Stimulated activated CD8-positive, alpha-beta memory T cell treated with anti-CD3 and anti-CD28 coated beads, Interleukin-4, amount 100 ng/mL, for 48 hours (primary cell): ENCODE measurements at regions not wholly inside any gene's neighbourhood (a gene's known extent, or its start where the extent isn't known, plus 50 kb on each side); places are given as distances from the start of the nearest gene placed in this dataset.

Experiments
- DNase-seq: peaks from one replicate; pipeline ENCODE4 v3.0.0-alpha.2; 2020

DNA sequence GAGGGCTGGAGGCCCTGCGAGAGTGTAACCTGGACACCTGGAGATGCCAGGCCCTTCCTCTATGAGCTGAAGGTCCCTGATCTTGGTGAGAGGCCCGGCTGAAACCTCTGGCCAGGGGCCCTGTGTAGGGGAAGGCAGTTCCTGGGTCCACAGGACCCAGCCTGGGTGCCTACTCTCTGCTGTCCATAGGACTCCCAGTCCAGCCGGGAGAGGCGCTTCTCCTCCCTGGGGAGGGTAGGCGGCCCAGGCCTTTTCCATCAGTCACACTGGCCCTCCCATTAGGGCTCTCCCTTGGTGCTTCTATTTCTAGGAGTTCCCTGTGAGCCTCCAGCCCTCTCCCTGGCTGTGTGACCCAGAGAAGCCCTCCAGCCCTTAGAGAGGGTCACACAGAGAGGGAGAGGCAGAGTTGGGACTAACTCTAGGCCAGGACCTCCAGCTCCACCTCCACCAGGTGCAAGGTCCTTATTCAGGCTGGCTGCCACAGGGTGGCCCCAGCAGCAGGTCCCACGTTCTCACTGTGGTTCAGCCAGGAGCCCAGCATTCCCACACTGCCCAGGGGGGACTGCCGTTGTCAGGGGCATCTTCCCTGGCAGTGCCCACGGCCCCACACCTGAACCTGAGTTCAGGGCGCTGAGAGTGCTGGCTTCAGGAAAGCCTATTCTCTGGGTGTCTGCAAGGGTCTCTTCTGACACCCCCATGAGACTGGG lies 146.8 kb downstream of the SMAD6 start:
- DNase-seq, result no peak

DNA sequence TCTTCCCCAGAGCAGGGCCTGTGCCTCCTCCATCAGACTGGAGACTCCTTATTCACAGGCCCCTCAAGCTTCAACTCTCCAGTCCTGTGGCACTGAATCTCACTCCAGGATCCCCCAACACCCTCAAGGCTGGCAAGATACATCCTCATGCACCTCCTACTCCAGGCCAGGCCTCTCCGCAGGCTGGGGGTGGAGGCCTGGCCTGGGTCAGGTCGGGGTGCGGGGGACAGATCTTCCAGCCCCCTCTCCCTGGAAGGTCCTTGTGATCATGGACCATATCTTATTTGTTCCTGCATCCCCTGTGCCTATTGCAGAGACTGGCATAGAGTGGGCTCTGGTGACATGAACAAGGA lies 147.3 kb downstream of the SMAD6 start:
- DNase-seq, result no peak

- no peak for DNase-seq
Observed at GRCh38 chr15:66849746-66850077, 147.7 kb downstream of the SMAD6 start.

DNA sequence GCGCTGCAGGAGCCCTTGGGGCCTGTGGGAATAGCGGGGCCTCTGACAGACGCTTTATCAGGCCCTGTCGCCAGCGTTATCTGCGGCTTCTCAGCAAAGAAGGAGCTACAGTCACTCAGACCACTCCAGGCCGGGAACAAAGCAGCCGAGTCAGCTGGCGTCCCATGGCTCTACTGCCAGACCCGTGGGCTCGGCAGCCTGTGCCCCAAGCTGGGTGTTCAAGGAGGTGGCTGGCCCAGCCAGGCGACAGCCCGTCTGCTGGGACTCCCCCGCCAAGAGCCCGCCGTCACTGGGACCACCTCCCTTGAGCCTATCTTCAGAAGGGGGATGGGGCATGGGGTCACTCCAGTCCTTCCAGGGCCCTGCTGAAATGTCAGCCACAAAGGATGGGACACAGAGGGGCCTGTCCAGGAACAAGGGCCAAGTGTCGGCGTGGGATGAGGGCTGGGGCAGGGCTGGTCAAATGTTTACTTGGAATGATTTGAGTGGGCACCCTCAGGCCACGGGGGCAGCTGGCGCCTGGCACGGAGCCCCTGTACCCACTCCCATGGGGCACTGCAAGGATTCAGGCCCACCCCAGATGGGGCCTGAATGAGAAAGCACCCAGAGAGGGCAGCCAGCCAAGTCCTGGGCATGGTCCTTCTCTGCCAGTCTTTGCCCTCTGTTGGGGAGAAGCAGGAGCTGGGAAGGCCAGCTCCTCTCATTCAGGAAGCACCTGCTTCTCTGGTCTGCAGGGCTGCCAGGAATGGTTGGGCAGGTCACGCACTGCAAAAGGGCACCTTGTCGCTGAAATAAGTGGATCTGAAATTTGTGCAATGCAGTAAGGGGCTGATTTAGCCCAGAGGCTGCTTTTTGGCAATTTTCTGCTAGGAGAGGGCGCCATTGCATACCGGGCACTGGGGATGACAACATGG lies 148.3 kb downstream of the SMAD6 start:
- DNase-seq, result no peak

DNA sequence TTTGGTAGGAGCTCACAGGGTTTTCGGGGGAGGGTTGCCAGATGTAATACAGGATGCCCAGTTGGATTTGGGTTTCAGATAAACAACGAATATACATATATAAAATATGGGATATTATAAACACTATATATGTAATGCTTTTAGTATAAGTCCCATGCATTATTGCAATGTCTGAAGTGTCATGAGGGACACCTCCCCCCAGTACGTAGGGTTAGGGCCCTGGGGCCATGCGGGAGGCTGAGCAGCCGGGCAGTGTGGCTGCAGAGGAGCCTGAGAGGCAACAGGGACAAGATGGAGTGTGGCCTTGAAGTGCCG lies 148.9 kb downstream of the SMAD6 start:
- DNase-seq, result no peak

GRCh38 chr15:66851311-66852063 lies 149.5 kb downstream of the SMAD6 start:
- DNase-seq, result peak; percentile 86

DNA sequence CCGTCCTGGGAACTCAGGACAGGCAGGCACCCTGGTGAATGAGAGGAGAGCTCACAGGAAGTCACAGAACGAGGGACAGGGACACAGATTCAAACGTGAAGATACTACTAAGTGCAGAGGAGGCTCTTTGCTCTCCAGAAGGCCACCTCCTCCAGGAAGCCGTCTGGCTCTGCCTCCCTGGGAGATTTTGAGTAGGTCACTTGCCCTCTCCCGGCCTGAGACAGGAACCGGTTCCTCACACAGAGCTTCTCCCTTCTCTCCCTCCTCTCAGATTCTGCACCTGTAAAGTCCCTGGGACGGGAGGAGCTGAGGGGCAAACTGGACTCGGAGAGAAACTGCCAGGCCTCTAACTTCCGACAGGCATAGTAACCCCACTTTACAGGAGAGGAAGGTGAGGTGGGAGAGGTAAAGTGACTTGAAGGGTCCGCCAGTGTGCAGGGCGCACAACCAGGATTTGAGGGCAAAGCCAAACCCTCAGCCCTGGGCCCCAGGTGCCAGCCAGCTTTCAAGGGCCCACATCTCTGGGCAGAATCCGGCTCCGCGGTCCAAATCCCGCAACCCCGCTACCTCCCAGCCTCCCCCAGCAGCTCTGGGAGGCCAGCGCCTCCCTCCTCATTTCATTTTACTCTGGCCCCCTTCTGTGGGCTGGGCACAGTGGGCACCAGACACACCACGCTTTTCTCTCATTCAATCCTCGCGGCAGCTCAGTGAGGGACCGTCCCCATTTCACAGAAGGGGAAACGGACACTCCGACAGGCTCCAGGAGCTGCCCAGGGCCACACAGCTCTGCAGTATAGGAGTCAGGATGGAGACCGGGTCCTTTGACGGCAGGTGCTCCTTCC lies 150.2 kb downstream of the SMAD6 start:
- no peak for DNase-seq

DNA sequence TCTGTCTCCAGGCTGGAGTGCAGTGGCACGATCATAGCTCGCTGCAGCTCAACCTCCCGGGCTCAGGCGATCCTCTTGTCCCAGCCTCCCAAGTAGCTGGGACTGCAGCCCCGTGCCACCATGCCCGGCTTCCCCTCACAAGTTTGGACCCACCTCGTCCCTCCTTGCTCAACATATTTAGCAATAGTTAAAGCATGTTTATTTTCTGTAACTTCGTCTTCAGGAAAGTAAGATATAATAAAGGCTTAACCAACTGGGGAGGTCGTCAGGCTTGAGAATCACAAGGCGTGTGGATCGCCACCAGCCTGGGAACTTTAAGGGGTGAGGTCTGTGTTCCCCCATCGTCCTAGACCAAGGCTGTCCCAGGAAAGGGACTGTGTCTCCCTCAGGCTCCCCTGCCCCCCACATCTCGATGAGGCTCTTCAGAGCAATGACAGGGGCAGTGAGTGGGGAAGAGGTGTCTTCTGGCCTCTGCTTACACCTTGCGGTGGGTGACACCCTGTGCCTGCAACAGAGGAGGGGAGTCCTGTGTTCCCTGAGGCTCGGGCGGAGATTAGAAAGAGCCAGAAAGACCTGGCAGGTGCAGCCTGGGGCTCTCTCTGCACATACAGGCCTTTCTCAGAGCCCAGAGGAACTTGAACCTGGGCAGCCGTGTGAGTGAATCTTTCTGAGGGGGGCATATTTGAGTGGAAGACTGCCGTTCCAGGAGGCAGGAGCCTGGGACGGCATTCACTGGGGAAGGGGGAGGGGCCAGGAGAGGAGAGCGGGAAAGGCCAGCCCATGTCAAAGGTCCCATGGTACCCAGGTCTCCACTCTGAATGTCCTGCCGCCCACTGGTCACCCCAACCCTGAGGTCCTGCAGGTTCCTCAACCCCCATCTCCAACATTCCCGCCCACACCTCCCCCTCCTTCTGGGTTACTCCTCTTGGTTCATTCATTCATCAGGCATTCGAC lies 152.3 kb downstream of the SMAD6 start:
- DNase-seq, result no peak

GRCh38 chr15:66855041-66855440 lies 153.0 kb downstream of the SMAD6 start:
- no peak for DNase-seq

GRCh38 chr15:66857694-66858093 lies 155.7 kb downstream of the SMAD6 start:
- DNase-seq, result no peak

DNA sequence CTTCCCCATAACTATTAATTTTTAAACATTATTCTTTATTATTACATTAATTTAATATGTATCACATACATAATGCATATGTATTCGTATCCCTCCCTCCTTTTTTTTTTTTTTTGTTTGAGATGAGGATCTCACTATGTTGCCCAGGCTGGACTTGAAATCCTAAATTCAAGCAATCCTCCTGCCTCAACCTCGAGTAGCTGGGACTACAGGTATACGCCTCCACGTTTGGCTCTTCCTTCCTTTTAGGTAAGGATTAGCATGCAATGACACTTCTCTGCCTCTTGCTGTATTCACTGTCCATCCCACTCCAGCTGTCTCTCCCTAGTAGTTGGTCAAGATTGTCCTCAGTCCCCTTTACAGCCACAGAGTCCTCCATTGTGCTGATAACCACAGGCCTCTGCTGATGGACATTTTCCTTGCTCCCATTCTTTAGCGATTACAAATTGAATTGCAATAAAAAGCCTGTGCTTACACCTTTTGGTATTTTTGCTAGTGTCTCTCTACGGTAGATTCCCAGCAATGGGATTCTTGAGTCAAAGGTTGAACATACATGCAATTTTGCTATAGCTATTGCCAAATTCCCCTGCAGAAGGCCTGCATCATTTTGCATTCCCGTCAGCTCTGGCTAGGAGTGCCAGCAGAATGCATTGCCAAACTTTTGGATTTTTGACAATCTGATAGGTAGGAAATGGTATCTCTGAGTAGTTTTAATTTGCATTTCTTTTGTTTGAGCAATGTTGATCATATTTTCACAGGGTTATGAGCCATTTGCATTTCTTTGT lies 156.6 kb downstream of the SMAD6 start:
- no peak for DNase-seq

DNA sequence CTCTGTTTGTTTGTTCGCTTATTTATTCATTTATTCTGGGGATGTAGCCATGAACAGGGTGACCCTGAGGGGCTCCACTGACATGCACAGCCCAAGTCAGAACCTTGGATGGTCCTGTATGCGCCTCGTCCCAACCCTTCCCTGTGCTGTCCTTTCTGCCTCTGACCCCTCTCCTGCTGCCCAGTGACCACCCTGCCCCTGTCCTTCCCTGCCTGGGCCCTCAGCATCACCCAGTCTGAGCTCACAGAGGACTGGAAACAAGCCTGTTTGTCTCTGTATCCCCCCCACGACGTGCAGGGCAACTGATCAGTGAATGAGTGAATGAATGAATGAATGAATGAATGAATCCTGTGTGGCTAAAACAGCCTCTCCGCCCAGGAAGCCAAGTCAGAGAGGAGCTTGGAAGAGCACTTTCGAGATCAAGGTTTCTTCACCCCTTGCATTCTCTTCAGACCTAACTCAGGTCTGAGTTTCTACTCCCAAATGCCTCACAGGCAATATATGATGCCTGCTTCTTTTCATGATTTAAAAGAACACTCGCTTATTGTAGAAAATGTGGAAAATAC lies 157.7 kb downstream of the SMAD6 start:
- DNase-seq, result no peak

DNA sequence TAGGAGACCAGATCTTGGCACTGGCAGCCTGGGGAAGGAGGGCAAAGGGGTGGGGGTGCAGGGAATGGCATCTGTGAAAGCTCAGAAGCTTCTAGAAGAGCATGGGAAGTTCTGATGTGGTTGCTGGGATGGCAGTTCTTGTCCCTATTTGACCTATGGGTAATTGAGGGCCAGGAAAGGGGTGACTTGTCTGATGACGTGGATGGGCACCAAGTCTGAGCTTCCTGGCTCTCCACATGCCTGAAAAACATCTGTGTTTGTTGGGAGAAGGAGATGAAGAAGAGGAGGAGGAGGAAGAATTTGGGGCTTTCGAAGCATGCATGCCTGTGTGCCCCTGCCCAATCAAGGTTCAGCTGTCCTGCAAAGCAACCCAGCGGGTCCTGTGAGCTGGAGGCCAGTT lies 158.8 kb downstream of the SMAD6 start:
- DNase-seq, result no peak

DNA sequence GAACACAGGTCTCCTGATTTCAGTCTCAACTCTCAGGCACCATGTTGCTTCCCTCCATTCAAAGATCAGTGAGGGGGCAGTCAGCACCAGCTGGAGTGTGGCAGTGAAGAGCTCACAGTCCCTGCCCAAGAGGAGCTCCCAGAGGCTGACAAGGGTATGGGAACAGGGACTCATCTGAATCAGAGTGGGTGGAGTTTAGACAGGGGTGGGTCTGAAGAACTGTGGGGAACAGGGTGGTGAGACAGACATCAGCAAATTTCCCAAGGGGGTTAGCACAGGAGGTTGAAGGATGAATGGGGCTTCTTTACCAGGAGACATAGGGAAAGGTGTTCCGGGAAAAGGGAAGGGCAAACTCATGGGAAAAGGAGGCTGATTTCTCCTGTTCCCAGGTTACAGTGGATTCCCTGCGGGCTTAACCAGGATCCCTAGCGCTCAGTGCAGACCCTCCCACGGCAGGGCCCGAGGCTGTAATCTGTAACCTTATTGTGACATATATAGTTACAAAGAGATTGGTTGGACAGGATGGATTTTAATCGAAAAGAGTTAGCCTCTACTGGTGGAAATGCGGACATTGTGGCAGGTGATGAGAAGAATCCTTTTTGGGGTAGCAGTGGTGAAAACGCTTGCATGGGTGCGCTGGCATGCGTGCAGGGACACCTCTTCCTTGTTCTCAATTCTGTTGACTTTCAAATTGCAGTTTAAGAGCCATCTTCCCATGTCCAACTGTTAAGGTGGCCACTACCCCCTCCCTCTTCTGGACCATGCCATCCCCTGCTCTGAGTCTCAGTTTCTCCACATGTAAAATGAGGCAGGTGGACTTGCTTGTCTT lies 160.3 kb downstream of the SMAD6 start:
- no peak for DNase-seq

DNA sequence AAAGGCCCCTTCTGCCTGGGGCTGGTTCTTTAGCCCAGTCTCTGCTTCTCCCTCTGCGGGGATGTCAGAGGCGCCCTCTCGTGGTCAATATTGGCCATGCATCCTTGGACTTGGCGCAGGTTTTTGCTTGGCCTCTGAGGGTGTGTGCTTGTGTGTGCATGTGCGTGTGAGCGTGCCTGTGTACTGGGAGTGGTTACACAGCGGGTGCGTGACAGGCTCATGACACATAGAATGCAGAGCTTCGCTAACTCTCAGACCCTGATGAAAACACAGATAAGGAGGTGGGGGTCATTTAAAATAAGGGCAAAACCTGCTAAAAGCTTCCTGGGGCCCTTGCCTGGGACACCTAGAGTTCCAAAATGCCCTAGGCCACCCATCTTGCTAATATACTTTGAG lies 160.9 kb downstream of the SMAD6 start:
- DNase-seq, result peak; percentile 89

GRCh38 chr15:66863390-66864085 lies 161.5 kb downstream of the SMAD6 start:
- DNase-seq, result no peak

GRCh38 chr15:66864086-66864830 lies 162.2 kb downstream of the SMAD6 start:
- no peak for DNase-seq

GRCh38 chr15:66864871-66865281 lies 162.8 kb downstream of the SMAD6 start:
- DNase-seq, result peak; percentile 19
